ACC112 (cell line): ENCODE measurements at regions not wholly inside any gene's neighbourhood (a gene's known extent, or its start where the extent isn't known, plus 50 kb on each side); places are given as distances from the start of the nearest gene placed in this dataset.

ENCODE experiments used
- H2AFZ ChIP-seq: fragments of 200-600 bp; sonication (generic); one replicate; pipeline ENCODE4 v1.6.0; 2017; ENCODE audit warnings: antibody characterized with exemption, low read length; ENCODE audit not compliant: unreplicated experiment
- H3K27ac ChIP-seq: fragments of 200-600 bp; sonication (generic); 2 replicates; pipeline ENCODE4 v1.5.1; 2014; ENCODE audit warnings: low read depth, mild to moderate bottlenecking, antibody characterized with exemption, low read length, moderate library complexity
- H3K27me3 ChIP-seq: fragments of 200-600 bp; sonication (generic); 2 replicates; pipeline ENCODE4 v1.6.1; 2014; ENCODE audit warnings: mild to moderate bottlenecking, antibody characterized with exemption, low read length, moderate library complexity, mixed read lengths; ENCODE audit not compliant: insufficient read depth
- H3K36me3 ChIP-seq: fragments of 200-600 bp; sonication (generic); 2 replicates; pipeline ENCODE4 v1.6.1; 2016; ENCODE audit warnings: mild to moderate bottlenecking, antibody characterized with exemption, low read length, moderate library complexity, mixed read lengths; ENCODE audit not compliant: insufficient read depth
- H3K4me1 ChIP-seq: fragments of 200-600 bp; sonication (generic); one replicate; pipeline ENCODE4 v1.6.1; 2016; ENCODE audit warnings: low read length, mixed read lengths; ENCODE audit not compliant: insufficient read depth, unreplicated experiment, control insufficient read depth
- H3K4me3 ChIP-seq: fragments of 200-600 bp; sonication (generic); 2 replicates; pipeline ENCODE4 v1.5.1; 2014; ENCODE audit warnings: mild to moderate bottlenecking, low read depth, low read length
- H3K79me2 ChIP-seq: fragments of 200-600 bp; sonication (generic); one replicate; pipeline ENCODE4 v1.6.0; 2016; ENCODE audit warnings: low read length; ENCODE audit not compliant: control insufficient read depth, unreplicated experiment, insufficient read depth

DNA sequence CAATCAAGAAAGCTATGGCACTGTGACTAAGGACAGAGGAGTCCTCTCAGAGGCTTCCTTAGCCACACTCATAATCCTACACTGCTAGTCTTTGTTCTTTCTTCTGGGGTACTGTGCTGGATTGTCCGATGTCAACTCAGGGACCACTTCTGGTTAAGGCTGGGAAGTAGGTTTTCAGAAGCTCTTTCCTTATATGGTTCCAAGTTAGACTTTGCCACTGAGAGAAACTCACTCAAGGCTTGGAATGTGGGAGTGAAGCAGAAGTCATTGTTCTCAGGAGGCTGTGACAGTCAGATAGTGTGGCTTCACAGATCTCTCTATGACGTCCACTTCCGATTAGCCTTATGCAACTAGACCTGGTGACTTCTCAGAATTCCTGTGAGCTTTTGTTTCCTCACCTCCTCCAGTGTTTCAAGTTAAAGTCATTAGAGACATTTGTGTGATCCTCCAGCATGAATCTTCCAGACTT lies 317.3 kb upstream of the F9 start:
- no peaks in the 10 kb centered on the region for H3K79me2 ChIP-seq
- no peaks in the 10 kb centered on the region for H3K4me1 ChIP-seq
- no peaks in the 10 kb centered on the region for H3K27me3 ChIP-seq
- no peaks in the 10 kb centered on the region for H3K36me3 ChIP-seq
- H3K4me3 ChIP-seq: no peak overlapping the region
- H3K27ac ChIP-seq: no peak overlapping the region
- H2AFZ ChIP-seq: no peak overlapping the region

DNA sequence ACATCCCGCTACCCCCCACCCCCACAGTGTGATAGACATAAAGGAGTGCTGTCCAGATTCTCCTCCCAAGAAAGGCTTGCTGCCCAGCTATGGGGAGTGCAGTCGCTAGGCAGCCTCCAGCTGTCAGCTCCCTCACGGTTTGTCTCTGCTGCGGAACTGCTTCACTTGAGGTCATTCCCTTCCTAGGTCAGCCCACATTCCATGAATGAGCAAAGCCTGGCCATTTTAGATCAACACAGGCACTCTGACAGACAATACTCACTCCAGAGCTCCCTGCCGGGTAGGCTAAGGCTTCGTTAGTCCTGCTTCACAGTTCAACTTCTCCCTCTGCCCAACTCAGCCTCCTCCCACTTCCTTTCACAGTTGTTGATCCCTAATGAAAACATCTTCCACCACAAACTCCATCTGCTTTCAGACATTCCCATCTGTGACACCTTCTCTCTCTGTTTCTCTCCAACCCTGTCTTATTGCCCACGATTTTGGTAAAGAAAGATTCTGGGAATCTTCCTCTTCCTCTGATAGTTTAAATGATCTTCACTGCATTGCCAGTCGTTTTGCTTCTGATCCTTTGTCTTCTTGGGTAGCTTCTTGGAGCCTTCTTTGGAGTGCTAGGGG lies 318.9 kb upstream of the F9 start:
- Histone ChIP-seq H3K4me3 (no peak overlapping the region), H3K36me3 (no peaks in the 10 kb centered on the region), H3K27me3 (no peaks in the 10 kb centered on the region), H3K4me1 (no peaks in the 10 kb centered on the region), H3K79me2 (no peaks in the 10 kb centered on the region), H3K27ac (no peak overlapping the region), H2AFZ (no peak overlapping the region)

GRCh38 chrX:139209342-139209741 lies 321.2 kb upstream of the F9 start:
- Histone ChIP-seq H3K27me3 (peaks cover 9% of the 10 kb centered on the region; the same call in 1 of the 2 replicates), H3K4me3 (no peak overlapping the region), H3K79me2 (no peaks in the 10 kb centered on the region), H3K36me3 (no peaks in the 10 kb centered on the region), H3K4me1 (no peaks in the 10 kb centered on the region), H3K27ac (no peak overlapping the region), H2AFZ (no peak overlapping the region)

- Histone ChIP-seq H3K4me3 (no peak overlapping the region), H3K27ac (no peak overlapping the region), H3K27me3 (peaks cover 15% of the 10 kb centered on the region; the same call in 1 of the 2 replicates), H2AFZ (no peak overlapping the region), H3K36me3 (no peaks in the 10 kb centered on the region), H3K4me1 (no peaks in the 10 kb centered on the region), H3K79me2 (no peaks in the 10 kb centered on the region)
These were observed 322.9 kb upstream of the F9 start for GRCh38 chrX:139207655-139208054.

GRCh38 chrX:139206914-139207313 lies 323.6 kb upstream of the F9 start:
- Histone ChIP-seq H2AFZ (no peak overlapping the region), H3K36me3 (no peaks in the 10 kb centered on the region), H3K4me3 (no peak overlapping the region), H3K4me1 (no peaks in the 10 kb centered on the region), H3K27me3 (peaks cover 18% of the 10 kb centered on the region; the same call in 1 of the 2 replicates), H3K27ac (no peak overlapping the region), H3K79me2 (no peaks in the 10 kb centered on the region)

GRCh38 chrX:139204898-139205667 lies 325.5 kb upstream of the F9 start:
- no peaks in the 10 kb centered on the region for H3K79me2 ChIP-seq
- peaks cover 18% of the 10 kb centered on the region; the same call in 1 of the 2 replicates for H3K27me3 ChIP-seq
- H2AFZ ChIP-seq: no peak overlapping the region
- no peaks in the 10 kb centered on the region for H3K36me3 ChIP-seq
- H3K27ac ChIP-seq: no peak overlapping the region
- H3K4me1 ChIP-seq: no peaks in the 10 kb centered on the region
- peak overlapping the region; percentile 66 for H3K4me3 ChIP-seq

- no peak overlapping the region for H2AFZ ChIP-seq
These were observed 326.0 kb upstream of the F9 start for GRCh38 chrX:139204571-139204897.

DNA sequence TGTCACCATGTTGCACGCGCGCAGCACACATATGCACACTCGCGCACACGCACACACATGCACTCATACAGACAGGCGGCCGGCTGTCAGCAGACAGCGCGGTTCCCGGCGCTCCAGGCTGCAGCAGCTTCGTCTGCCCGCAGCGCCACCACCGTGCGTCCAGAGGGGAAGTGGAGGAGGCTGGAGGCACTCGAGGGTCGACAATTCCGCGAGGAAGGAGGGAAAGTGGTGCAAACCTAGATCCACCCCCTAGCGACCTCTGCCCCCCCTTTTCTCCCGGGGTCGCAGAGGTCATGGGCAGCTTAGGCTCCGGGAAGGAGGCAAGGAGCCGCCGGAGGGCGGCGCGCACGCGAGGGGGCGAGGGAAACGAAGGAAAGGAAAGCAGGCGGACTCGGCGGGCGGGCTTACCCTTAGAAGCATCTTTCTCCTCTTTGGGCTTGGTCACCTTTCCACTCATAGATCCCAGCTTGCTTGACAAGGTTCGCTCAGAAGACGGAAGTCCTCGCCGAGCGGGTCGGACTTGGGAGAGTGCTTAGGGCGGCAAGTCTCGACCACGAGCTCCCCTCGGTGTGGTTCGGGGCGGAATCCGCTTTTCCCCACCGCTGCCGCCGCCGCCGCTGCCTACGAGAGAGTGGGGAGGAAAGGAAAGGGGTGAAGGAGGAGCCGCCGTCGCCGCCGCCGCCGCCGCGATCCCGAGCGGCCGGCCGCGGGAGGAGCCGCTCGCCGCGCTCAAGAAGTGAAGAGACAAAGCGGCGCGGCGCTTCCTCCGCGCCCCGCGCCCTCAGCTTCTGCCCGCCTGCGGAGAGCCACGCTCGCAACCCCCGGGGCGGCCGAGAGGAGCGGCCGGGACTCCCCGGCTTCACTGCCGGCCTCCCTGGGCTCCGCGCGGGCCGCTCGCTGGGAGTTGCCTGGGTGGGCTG lies 326.6 kb upstream of the F9 start:
- Histone ChIP-seq H2AFZ (no peak overlapping the region), H3K4me3 (peak overlapping the region; percentile 66), H3K27me3 (peaks cover 18% of the 10 kb centered on the region; the same call in 1 of the 2 replicates), H3K27ac (no peak overlapping the region), H3K79me2 (no peaks in the 10 kb centered on the region), H3K36me3 (no peaks in the 10 kb centered on the region), H3K4me1 (no peaks in the 10 kb centered on the region)

More at GRCh38 chrX:139204571-139204897, 326.0 kb upstream of the F9 start:
- peak overlapping the region; percentile 66 for H3K4me3 ChIP-seq
- no peaks in the 10 kb centered on the region for H3K79me2 ChIP-seq
- peaks cover 18% of the 10 kb centered on the region; the same call in 1 of the 2 replicates for H3K27me3 ChIP-seq
- H3K36me3 ChIP-seq: no peaks in the 10 kb centered on the region
- H3K27ac ChIP-seq: no peak overlapping the region
- H3K4me1 ChIP-seq: no peaks in the 10 kb centered on the region

GRCh38 chrX:139202742-139203420 lies 327.7 kb upstream of the F9 start:
- H3K27me3 ChIP-seq: peaks cover 18% of the 10 kb centered on the region; the same call in 1 of the 2 replicates
- H3K36me3 ChIP-seq: no peaks in the 10 kb centered on the region
- no peak overlapping the region for H3K4me3 ChIP-seq
- no peak overlapping the region for H2AFZ ChIP-seq
- H3K79me2 ChIP-seq: no peaks in the 10 kb centered on the region
- no peaks in the 10 kb centered on the region for H3K4me1 ChIP-seq
- H3K27ac ChIP-seq: no peak overlapping the region

DNA sequence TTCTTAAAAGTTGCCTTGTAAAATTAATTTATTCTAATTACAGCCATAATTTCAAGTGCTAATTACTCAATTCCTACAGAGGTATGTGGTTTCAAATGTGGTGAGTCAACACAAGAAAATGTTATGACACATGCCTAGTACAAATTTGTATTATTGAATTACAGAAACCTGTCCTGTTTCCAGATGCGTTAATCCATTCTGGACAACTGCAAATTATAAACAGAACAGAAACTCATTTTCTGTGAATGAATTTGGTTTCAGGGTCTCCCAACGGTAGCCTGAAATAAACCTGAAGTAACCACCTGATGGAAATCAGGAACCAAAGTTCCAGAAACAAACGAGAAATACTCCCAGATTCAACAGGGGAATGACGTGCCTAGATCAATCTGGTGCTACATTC lies 328.6 kb upstream of the F9 start:
- H3K79me2 ChIP-seq: no peaks in the 10 kb centered on the region
- no peak overlapping the region for H2AFZ ChIP-seq
- no peaks in the 10 kb centered on the region for H3K4me1 ChIP-seq
- no peak overlapping the region for H3K27ac ChIP-seq
- H3K4me3 ChIP-seq: no peak overlapping the region
- H3K36me3 ChIP-seq: no peaks in the 10 kb centered on the region
- peaks cover 18% of the 10 kb centered on the region; the same call in 1 of the 2 replicates for H3K27me3 ChIP-seq
